ENCODE measurements at regions not wholly inside any gene's neighbourhood (a gene's known extent, or its start where the extent isn't known, plus 50 kb on each side); places are given as distances from the start of the nearest gene placed in this dataset.
"Not testable (repeated sequence)": the region's sequence is repeated elsewhere in the genome, so short reads cannot be mapped to it uniquely, and the experiment has no call there.

DNA sequence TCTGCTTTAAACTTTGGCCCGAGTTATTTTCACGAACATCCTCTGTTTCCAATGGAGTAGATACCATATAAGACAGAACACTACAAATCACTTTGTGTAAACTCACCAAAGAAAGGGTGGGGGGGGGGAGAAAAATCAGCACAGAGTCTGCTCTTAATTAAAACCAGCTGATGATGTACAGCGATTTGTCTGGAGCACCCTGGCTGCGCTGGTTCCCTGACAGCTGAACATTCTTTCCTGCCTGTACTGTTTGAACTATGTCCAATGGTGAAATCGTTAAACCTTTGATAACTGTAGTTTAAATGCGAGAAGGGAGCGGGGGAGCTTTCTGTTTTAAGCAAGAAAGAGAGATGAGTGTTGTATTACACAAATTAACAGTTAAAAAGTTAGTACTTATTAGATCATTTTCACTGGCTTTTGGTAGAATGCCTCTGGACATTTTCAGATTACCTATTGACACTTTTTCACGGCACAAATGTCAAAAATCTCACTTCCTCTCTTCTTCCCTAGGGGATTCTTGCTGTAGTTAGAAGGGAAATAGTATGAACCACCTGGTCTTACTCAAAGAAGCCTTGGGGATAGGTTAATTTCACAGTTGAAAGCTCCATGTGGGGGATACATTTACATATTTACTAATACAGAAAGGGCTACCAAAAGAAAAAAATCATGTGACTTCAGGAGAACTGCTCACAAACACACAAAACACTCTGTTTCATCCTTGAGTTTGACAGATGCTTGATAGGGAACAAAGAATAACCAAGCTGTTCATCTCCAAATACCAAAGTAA is 140.2 kb upstream of the RUNX1 start:
- ATAC-seq (ENCODE audit: insufficient read depth, low FRiP score) (peak; percentile 27), DNase-seq (peak; percentile 28 to 74 (median 54))
- WGBS, 2 donors = 49 to 63% methylated on average over 8 of the region's 8 CpGs

DNA sequence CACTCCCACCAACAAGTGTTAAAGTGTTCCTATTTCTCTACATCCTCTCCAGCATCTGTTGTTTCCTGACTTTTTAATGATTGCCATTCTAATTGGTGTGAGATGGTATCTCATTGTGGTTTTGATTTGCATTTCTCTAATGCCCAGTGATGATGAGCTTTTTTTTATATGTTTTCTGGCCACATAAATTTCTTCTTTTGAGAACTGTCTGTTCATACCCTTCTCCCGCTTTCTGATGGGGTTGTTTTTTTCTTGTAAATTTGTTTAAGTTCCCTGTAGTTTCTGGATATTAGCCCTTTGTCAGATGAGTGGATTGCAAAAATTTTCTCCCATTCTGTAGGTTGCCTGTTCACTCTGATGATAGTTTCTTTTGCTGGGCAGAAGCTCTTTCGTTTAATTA is 134.3 kb upstream of the RUNX1 start:
- not testable (repeated sequence) for DNase-seq; H3K4me3 ChIP-seq; ATAC-seq (ENCODE audit: insufficient read depth, low FRiP score); H3K27ac ChIP-seq (ENCODE audit: low read depth in 1 of 2, low read length in 1 of 2); H3K9me3 ChIP-seq (ENCODE audit: control insufficient read depth in 4 of 4, insufficient read depth in 3 of 4, low read length in 3 of 4); H3K4me1 ChIP-seq (ENCODE audit: control insufficient read depth in 5 of 5, insufficient read depth in 5 of 5, low read length in 5 of 5); H3K36me3 ChIP-seq (ENCODE audit: control insufficient read depth in 4 of 4, insufficient read depth in 4 of 4, low read length in 4 of 4); H3K9ac ChIP-seq (ENCODE audit: insufficient read depth in 1 of 2, low read length in 2 of 2); H3K27me3 ChIP-seq (ENCODE audit: control insufficient read depth in 3 of 3, insufficient read depth in 3 of 3, low read length in 2 of 3)
- 90 to 93% methylated on average over 2 of the region's 2 CpGs for WGBS, 2 donors

More for the DNA sequence above, 140.2 kb upstream of the RUNX1 start:
- H3K27ac ChIP-seq (ENCODE audit: low read depth in 1 of 2, low read length in 1 of 2) = no peak overlapping the region
- peaks cover 0 to 3% (median 0%) of the 10 kb centered on the region in 3 donors for H3K27me3 ChIP-seq (ENCODE audit: control insufficient read depth in 3 of 3, insufficient read depth in 3 of 3, low read length in 2 of 3)
- H3K36me3 ChIP-seq (ENCODE audit: control insufficient read depth in 4 of 4, insufficient read depth in 4 of 4, low read length in 4 of 4) = peaks cover 0 to 1% (median 0%) of the 10 kb centered on the region in 4 donors
- H3K9me3 ChIP-seq (ENCODE audit: control insufficient read depth in 4 of 4, insufficient read depth in 3 of 4, low read length in 3 of 4) = peaks cover 0 to 2% (median 0%) of the 10 kb centered on the region in 4 donors
- H3K9ac ChIP-seq (ENCODE audit: insufficient read depth in 1 of 2, low read length in 2 of 2) = no peak overlapping the region
- TF ChIP-seq, protein P1, sequence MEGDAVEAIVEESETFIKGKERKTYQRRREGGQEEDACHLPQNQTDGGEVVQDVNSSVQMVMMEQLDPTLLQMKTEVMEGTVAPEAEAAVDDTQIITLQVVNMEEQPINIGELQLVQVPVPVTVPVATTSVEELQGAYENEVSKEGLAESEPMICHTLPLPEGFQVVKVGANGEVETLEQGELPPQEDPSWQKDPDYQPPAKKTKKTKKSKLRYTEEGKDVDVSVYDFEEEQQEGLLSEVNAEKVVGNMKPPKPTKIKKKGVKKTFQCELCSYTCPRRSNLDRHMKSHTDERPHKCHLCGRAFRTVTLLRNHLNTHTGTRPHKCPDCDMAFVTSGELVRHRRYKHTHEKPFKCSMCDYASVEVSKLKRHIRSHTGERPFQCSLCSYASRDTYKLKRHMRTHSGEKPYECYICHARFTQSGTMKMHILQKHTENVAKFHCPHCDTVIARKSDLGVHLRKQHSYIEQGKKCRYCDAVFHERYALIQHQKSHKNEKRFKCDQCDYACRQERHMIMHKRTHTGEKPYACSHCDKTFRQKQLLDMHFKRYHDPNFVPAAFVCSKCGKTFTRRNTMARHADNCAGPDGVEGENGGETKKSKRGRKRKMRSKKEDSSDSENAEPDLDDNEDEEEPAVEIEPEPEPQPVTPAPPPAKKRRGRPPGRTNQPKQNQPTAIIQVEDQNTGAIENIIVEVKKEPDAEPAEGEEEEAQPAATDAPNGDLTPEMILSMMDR (IDR thresholded peaks at IDR 0.05; ENCODE audit: control extremely low read depth, extremely low read depth) = no peak
- H3K4me3 ChIP-seq = no peak overlapping the region
- peaks cover 0 to 14% (median 3%) of the 10 kb centered on the region in 5 donors for H3K4me1 ChIP-seq (ENCODE audit: control insufficient read depth in 5 of 5, insufficient read depth in 5 of 5, low read length in 5 of 5)

DNA sequence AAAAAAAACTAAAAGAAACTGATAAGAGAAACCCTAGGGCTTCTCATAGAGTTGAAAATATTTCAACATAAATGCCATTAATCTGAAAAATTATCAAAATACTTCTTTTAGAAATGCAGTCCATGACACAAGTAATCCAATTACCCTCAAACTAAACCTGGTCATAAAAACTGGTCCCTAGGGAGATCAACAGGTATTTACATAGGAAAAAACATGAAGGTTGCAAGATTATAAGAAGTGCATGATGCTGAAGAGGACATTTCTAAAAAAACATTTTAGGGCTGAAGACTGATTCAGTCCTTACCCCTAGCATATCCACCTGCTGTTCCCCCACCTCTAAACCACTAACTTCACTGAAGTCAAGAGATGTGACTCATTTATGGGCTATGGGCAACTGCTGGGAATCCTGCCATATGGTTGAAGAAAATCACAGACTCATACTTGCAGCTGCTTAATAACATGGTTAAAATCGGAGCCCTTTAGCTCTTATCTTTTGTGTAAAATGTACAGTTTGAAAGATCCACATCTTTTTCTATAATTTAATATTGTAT is 131.0 kb upstream of the RUNX1 start:
- WGBS, 2 donors = 73 to 80% methylated on average over 1 of the region's 1 CpG
- Histone ChIP-seq H3K9me3 (ENCODE audit: control insufficient read depth in 4 of 4, insufficient read depth in 3 of 4, low read length in 3 of 4) (peaks cover 0 to 1% (median 0%) of the 10 kb centered on the region in 4 donors), H3K27ac (ENCODE audit: low read depth in 1 of 2, low read length in 1 of 2) (no peak overlapping the region), H3K4me1 (ENCODE audit: control insufficient read depth in 5 of 5, insufficient read depth in 5 of 5, low read length in 5 of 5) (no peaks in the 10 kb centered on the region), H3K4me3 (no peak overlapping the region), H3K9ac (ENCODE audit: insufficient read depth in 1 of 2, low read length in 2 of 2) (no peak overlapping the region), H3K27me3 (ENCODE audit: control insufficient read depth in 3 of 3, insufficient read depth in 3 of 3, low read length in 2 of 3) (no peaks in the 10 kb centered on the region), H3K36me3 (ENCODE audit: control insufficient read depth in 4 of 4, insufficient read depth in 4 of 4, low read length in 4 of 4) (no peaks in the 10 kb centered on the region)
- TF ChIP-seq, protein P1 (IDR thresholded peaks at IDR 0.05; ENCODE audit: control extremely low read depth, extremely low read depth) = no peak
- ATAC-seq (ENCODE audit: insufficient read depth, low FRiP score) (no peak), DNase-seq (no peak)

DNA sequence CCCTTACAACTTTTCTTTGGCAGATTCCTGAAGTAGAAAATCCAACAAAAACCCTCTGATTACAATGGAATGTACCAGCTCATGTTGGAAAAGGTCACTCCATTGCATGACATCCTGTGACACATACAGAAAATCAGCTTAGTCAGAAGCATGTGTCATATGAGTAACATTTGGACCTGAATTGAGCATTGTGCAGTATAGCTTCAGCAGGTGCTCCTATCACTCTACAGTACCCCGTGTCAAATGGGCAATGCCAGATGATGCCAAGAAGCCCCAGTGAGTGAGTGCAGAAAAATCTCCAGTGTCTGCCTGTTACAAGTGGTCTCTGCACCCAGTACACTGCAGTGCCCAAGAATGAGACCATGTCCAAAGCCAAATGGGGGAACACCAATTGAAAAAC is 129.7 kb upstream of the RUNX1 start:
- Histone ChIP-seq H3K27me3 (ENCODE audit: control insufficient read depth in 3 of 3, insufficient read depth in 3 of 3, low read length in 2 of 3) (no peaks in the 10 kb centered on the region), H3K9ac (ENCODE audit: insufficient read depth in 1 of 2, low read length in 2 of 2) (no peak overlapping the region), H3K4me3 (no peak overlapping the region), H3K9me3 (ENCODE audit: control insufficient read depth in 4 of 4, insufficient read depth in 3 of 4, low read length in 3 of 4) (peaks cover 0 to 2% (median 0%) of the 10 kb centered on the region in 4 donors), H3K27ac (ENCODE audit: low read depth in 1 of 2, low read length in 1 of 2) (no peak overlapping the region), H3K4me1 (ENCODE audit: control insufficient read depth in 5 of 5, insufficient read depth in 5 of 5, low read length in 5 of 5) (no peaks in the 10 kb centered on the region), H3K36me3 (ENCODE audit: control insufficient read depth in 4 of 4, insufficient read depth in 4 of 4, low read length in 4 of 4) (no peaks in the 10 kb centered on the region)
- 84 to 90% methylated on average over 1 of the region's 1 CpG for WGBS, 2 donors
- TF ChIP-seq, protein P1 (IDR thresholded peaks at IDR 0.05; ENCODE audit: control extremely low read depth, extremely low read depth) = no peak
- ATAC-seq (ENCODE audit: insufficient read depth, low FRiP score) (no peak), DNase-seq (no peak)
